ENCODE measurements at regions not wholly inside any gene's neighbourhood (a gene's known extent, or its start where the extent isn't known, plus 50 kb on each side); places are given as distances from the start of the nearest gene placed in this dataset.

DNA sequence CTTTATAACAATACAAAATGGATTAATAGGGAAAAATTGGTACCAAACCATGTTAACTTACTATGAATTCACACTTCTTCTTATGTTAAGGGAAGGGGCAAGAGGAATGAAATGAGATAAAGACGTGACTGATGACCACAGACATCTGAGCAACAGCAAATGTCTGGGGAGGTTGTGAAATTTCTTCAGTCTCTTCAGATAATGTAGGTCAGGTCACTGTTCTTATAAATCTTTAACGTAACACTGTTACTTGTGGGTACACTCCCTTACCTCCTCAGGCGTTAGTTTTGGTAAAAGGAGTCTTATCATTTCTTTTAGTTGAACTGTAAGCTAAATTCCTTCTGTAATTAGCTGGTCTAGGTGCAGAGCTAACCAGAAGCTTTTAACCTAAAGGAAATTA, 405.0 kb upstream of the LRFN5 start:
- no peak for TF ChIP-seq POLR2AphosphoS5 (IDR thresholded peaks at IDR 0.05; ENCODE audit: insufficient read depth in 1 of 2, low read depth in 1 of 2)
- TF ChIP-seq, protein P1, sequence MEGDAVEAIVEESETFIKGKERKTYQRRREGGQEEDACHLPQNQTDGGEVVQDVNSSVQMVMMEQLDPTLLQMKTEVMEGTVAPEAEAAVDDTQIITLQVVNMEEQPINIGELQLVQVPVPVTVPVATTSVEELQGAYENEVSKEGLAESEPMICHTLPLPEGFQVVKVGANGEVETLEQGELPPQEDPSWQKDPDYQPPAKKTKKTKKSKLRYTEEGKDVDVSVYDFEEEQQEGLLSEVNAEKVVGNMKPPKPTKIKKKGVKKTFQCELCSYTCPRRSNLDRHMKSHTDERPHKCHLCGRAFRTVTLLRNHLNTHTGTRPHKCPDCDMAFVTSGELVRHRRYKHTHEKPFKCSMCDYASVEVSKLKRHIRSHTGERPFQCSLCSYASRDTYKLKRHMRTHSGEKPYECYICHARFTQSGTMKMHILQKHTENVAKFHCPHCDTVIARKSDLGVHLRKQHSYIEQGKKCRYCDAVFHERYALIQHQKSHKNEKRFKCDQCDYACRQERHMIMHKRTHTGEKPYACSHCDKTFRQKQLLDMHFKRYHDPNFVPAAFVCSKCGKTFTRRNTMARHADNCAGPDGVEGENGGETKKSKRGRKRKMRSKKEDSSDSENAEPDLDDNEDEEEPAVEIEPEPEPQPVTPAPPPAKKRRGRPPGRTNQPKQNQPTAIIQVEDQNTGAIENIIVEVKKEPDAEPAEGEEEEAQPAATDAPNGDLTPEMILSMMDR (IDR thresholded peaks at IDR 0.05) = no peak
- no peak for TF ChIP-seq POLR2A (IDR thresholded peaks at IDR 0.05)
